ENCODE measurements at regions not wholly inside any gene's neighbourhood (a gene's known extent, or its start where the extent isn't known, plus 50 kb on each side); places are given as distances from the start of the nearest gene placed in this dataset.
A peak's percentile ranks its signal among the peaks of the same experiment; 100 is the strongest.

DNA sequence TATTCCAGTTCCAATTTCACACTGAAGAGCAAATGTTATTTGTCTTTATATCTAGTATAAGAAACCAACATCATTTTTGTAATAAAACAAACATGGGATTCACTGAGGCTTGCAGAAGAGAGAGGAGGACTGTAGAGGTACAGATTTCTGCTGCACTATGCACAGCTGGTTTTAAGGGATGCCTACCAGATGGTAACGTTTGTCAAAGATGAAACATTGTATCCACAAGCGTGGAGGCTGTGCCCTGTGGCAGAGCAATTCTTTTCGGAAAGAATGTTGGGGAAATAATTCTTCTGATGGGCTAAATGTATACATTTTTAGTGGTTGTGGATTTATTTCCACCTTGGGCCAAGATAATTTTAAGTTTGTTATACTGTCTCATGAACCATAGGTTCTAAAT is 272.4 kb downstream of the DUSP10 start:
- DNase-seq (ENCODE audit: low spot score), result no peak

GRCh38 chr1:221470000-221470698 is 271.7 kb downstream of the DUSP10 start:
- DNase-seq (ENCODE audit: low spot score), result no peak

GRCh38 chr1:221473411-221473810 is 268.5 kb downstream of the DUSP10 start:
- no peak for DNase-seq (ENCODE audit: low spot score)

DNA sequence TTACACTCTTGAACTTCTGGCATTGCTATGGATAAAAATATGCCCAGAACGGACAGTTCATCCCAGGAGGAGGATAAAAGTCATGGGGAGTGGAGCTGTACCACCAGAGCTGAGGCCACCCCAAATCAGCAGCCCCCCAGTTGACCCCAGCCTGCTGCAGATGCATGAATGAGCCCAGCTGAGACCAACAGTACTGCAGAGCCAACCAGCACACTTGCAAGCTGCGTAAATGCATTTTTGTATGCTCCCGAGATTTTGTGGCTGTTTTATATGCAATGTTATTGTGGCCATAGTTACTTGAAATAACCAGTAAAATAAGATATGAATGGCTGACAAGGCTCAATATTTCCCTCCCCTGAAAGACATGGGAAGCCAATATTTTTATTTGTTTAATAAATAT is 264.6 kb downstream of the DUSP10 start:
- no peak for DNase-seq (ENCODE audit: low spot score)

GRCh38 chr1:221478050-221478949 is 263.6 kb downstream of the DUSP10 start:
- peak; percentile 49 for DNase-seq (ENCODE audit: low spot score)

- no peak for DNase-seq (ENCODE audit: low spot score)
Observed at GRCh38 chr1:221487781-221488524, 253.9 kb downstream of the DUSP10 start.

- DNase-seq (ENCODE audit: low spot score), result no peak
Observed at GRCh38 chr1:221488550-221488949, 253.3 kb downstream of the DUSP10 start.

DNA sequence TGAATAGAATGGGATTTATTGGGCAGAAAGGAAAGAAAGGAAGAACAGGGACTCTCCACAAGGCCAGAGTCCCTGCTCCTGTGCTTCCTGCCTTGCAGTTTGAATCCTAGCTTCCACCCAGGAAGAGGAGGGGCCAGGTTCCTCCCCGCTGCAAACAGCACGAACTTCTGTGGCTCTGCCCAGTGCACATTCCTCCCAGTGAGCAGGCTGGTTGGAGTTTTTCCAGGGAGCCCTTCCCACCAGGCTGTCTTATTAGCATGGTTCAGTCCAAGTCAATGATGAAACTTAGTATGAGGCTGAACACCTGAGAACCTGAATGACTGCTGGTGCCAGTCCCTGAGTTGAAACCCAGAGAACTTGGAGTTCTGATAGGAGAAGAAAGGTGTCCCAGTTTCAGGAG is 247.2 kb downstream of the DUSP10 start:
- no peak for DNase-seq (ENCODE audit: low spot score)

- DNase-seq (ENCODE audit: low spot score), result no peak
Observed at GRCh38 chr1:221497046-221497445, 244.8 kb downstream of the DUSP10 start.

GRCh38 chr1:221503268-221503667 is 238.6 kb downstream of the DUSP10 start:
- DNase-seq (ENCODE audit: low spot score), result no peak

- DNase-seq (ENCODE audit: low spot score), result no peak
Observed at GRCh38 chr1:221509575-221510355, 232.1 kb downstream of the DUSP10 start.

GRCh38 chr1:221510793-221511503 is 230.9 kb downstream of the DUSP10 start:
- no peak for DNase-seq (ENCODE audit: low spot score)

- no peak for DNase-seq (ENCODE audit: low spot score)
Observed at GRCh38 chr1:221511797-221512196, 230.1 kb downstream of the DUSP10 start.

GRCh38 chr1:221514806-221515205 is 227.1 kb downstream of the DUSP10 start:
- DNase-seq (ENCODE audit: low spot score), result no peak

- no peak for DNase-seq (ENCODE audit: low spot score)
Observed at GRCh38 chr1:221515496-221515895, 226.4 kb downstream of the DUSP10 start.

DNA sequence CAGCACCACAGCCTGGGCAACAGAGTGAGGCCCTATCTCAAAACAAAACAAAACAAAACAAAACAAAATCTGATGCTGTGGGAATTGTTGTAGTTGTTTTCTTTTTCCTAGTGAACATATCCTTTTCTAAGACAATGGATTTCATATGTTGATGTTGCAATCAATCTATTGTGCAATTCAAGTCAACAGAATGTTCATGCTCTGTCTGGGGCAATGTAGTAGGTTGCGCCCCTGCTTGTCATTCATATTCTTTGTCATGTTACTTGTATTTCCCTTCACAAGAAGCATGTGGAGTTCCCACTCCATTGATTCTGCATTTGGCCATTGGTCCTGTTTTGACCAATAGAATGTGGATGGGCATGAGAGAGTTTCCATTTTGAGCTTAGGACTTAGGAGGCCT is 223.9 kb downstream of the DUSP10 start:
- no peak for DNase-seq (ENCODE audit: low spot score)

DNA sequence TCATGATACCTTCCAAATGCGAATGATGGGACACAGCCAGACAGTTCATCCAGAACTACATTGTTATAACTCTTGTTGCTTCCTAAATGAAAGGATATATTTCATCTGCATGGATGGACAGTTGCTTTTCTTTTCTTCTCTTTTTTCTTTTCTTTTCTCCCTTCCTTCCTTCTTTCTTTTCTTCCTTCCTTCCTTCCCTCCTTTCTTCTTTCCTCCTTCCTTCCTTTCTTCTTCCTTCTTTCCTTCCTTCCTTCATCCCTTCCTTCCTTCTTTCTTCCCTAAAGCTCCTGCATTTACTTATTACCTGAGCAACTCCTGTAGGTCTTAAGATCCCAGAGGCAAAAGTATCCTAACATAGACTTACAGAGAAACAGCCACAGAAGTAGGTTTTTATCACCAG is 221.6 kb downstream of the DUSP10 start:
- no peak for DNase-seq (ENCODE audit: low spot score)

GRCh38 chr1:221521686-221522085 is 220.2 kb downstream of the DUSP10 start:
- no peak for DNase-seq (ENCODE audit: low spot score)

GRCh38 chr1:221522529-221522940 is 219.4 kb downstream of the DUSP10 start:
- no peak for DNase-seq (ENCODE audit: low spot score)

- no peak for DNase-seq (ENCODE audit: low spot score)
Observed at GRCh38 chr1:221525749-221526148, 216.1 kb downstream of the DUSP10 start.

DNA sequence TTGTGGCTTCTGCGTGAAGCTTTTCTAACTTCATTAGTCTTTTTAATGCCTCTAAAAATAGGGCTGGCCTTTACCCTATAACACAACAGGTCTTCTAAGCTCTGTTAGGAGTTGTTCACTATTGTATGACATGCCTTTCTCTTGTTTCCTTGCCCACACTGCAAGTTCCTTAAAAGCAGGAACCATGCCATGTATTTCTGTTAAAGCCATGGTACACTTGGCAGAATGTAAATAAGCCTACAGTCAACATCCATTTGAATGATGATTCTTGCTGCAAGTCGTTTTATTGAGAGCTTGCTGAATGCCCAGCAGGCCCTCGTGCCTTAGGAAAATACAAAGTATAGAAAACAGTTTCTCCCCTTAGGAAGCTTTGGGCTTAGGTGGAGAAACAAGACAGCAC is 214.6 kb downstream of the DUSP10 start:
- no peak for DNase-seq (ENCODE audit: low spot score)

Measured in kidney capillary endothelial cell (primary cell).